Gastroesophageal sphincter (tissue), 4 donors: ENCODE measurements at regions not wholly inside any gene's neighbourhood (a gene's known extent, or its start where the extent isn't known, plus 50 kb on each side); places are given as distances from the start of the nearest gene placed in this dataset.

Source experiments
- ATAC-seq: fragments of 150-250 bp; one replicate; pipeline ENCODE4 v1.9.1; 2016; ENCODE audit warnings: mild to moderate bottlenecking, moderate library complexity
- H3K27ac ChIP-seq, 4 donors: fragments of 200-600 bp; sonication (generic) in 3 of 4; 1 replicate in 3 of 4; 2 replicates in 1 of 4; pipeline ENCODE4 v1.5.1; 2016 to 2019
- H3K27me3 ChIP-seq: fragments of 200-600 bp; sonication (generic); one replicate; pipeline ENCODE4 v1.5.1; 2019
- H3K36me3 ChIP-seq, 2 donors: fragments of 200-600 bp; sonication (generic); one replicate each; pipeline ENCODE4 v1.5.1; 2019; ENCODE audit warnings: control low read depth in 1 of 2
- H3K4me1 ChIP-seq, 3 donors: fragments of 200-600 bp; sonication (generic); 1 replicate in 2 of 3; 2 replicates in 1 of 3; pipeline ENCODE4 v1.5.1; 2016 to 2019; ENCODE audit warnings: control low read depth in 2 of 3
- H3K4me3 ChIP-seq, 2 donors: fragments of 200-600 bp; sonication (generic); one replicate each; pipeline ENCODE4 v1.5.1; 2019; ENCODE audit warnings: mild to moderate bottlenecking in 1 of 2, moderate library complexity in 1 of 2
- H3K9me3 ChIP-seq, 3 donors: fragments of 200-600 bp; sonication (generic); one replicate each; pipeline ENCODE4 v1.5.1; 2017 to 2019; ENCODE audit warnings: control low read depth in 2 of 3
- EP300 ChIP-seq: sonication (generic); formaldehyde crosslinking; IDR thresholded peaks from one replicate; pipeline ENCODE4 v1.6.1; 2017; ENCODE audit warnings: antibody characterized with exemption, mild to moderate bottlenecking
- POLR2A ChIP-seq, 2 donors: fragments of 450-650 bp; IDR thresholded peaks; one replicate each; pipeline ENCODE4 v1.6.1; 2017; ENCODE audit warnings: antibody characterized with exemption in 2 of 2, mild to moderate bottlenecking in 2 of 2, moderate library complexity in 1 of 2
- POLR2AphosphoS5 ChIP-seq: sonication (generic); formaldehyde crosslinking; IDR thresholded peaks from one replicate; pipeline ENCODE4 v1.6.1; 2017; ENCODE audit warnings: antibody characterized with exemption
- WGBS, 2 donors: methylation state at CpG; one replicate each; pipeline ENCODE4 v1.1.5; 2018; ENCODE audit warnings: low coverage in 1 of 2; 5-methylcytosine and 5-hydroxymethylcytosine counted together
- TF ChIP-seq, protein P1 (sequence below), 4 experiments: fragments of 200-600 bp in 2 of 4; fragments of 450-650 bp in 2 of 4; sonication (generic) in 1 of 4; IDR thresholded peaks; one replicate each; pipeline ENCODE4 v1.5.1; 2017 to 2019; ENCODE audit warnings: antibody characterized with exemption in 4 of 4, mild to moderate bottlenecking in 2 of 4, moderate library complexity in 2 of 4

DNA sequence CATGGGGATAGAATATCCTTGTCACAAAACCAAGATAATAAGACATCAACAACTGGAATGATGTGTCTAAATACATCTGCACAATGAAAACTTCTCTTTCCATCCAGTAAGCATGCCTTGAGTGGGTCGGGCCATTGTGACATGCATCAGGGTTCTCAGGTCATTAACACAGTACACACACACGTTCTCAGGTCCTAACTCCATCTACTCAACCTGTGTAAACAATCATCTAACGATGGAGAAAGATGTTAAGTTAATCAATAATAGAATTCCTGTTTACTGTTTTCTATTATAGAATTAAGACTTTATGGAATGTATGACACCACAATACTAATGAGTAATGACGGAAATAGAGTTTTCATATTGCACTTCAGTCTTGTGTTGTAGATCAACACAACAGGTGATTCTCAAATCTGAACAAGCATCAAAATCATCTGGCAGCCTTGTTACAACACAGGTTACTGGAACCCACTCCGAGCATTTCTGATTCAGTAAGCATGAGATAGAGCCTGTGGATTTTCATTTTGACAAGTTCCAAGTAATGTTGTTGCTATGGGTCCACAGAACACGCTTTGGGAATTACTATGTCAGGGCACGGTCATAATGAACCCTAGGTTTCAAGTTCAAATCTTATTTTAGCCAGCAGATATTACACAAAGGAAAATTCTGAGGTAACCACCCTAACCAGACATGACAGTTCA, 315.8 kb upstream of the TEX13C start:
- Histone ChIP-seq H3K4me3 (no peak overlapping the region), H3K9me3 (no peaks in the 10 kb centered on the region), H3K27ac (no peak overlapping the region), H3K36me3 (no peaks in the 10 kb centered on the region), H3K27me3 (no peaks in the 10 kb centered on the region), H3K4me1 (no peaks in the 10 kb centered on the region)
- WGBS, 2 donors: 55 to 90% methylated on average over 2 to 7 of the region's 7 CpGs
- ATAC-seq: no peak
- TF ChIP-seq POLR2A (IDR thresholded peaks at IDR 0.05) (no peak), POLR2AphosphoS5 (no peak), EP300 (no peak)
- TF ChIP-seq, protein P1, sequence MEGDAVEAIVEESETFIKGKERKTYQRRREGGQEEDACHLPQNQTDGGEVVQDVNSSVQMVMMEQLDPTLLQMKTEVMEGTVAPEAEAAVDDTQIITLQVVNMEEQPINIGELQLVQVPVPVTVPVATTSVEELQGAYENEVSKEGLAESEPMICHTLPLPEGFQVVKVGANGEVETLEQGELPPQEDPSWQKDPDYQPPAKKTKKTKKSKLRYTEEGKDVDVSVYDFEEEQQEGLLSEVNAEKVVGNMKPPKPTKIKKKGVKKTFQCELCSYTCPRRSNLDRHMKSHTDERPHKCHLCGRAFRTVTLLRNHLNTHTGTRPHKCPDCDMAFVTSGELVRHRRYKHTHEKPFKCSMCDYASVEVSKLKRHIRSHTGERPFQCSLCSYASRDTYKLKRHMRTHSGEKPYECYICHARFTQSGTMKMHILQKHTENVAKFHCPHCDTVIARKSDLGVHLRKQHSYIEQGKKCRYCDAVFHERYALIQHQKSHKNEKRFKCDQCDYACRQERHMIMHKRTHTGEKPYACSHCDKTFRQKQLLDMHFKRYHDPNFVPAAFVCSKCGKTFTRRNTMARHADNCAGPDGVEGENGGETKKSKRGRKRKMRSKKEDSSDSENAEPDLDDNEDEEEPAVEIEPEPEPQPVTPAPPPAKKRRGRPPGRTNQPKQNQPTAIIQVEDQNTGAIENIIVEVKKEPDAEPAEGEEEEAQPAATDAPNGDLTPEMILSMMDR (IDR thresholded peaks at IDR 0.05): no peak

DNA sequence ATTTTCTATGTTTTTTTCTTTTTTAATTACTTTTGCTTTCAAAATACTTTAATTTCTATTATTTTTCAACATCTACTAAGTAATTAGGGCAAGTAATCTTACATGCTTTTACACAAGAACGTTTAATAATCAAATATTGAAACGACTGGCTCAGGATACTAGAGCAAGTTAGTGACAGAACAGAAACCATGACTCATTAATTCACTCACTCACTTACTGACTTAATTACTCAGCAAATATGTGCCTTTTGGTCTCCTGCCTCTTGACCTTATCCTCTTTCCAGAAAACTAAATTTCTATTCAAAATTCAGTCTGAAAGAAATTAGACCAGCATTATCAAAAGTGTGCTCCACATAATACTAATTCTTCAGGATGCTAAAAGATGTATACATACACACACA, 314.9 kb upstream of the TEX13C start:
- Histone ChIP-seq H3K4me1 (no peaks in the 10 kb centered on the region), H3K27me3 (no peaks in the 10 kb centered on the region), H3K4me3 (no peak overlapping the region), H3K27ac (no peak overlapping the region), H3K36me3 (no peaks in the 10 kb centered on the region), H3K9me3 (no peaks in the 10 kb centered on the region)
- TF ChIP-seq POLR2A (IDR thresholded peaks at IDR 0.05): no peak
- TF ChIP-seq POLR2AphosphoS5: no peak
- no peak for TF ChIP-seq EP300
- TF ChIP-seq, protein P1 (IDR thresholded peaks at IDR 0.05): no peak
- WGBS, 2 donors: 11 to 30% methylated on average over 2 of the region's 2 CpGs
- no peak for ATAC-seq

DNA sequence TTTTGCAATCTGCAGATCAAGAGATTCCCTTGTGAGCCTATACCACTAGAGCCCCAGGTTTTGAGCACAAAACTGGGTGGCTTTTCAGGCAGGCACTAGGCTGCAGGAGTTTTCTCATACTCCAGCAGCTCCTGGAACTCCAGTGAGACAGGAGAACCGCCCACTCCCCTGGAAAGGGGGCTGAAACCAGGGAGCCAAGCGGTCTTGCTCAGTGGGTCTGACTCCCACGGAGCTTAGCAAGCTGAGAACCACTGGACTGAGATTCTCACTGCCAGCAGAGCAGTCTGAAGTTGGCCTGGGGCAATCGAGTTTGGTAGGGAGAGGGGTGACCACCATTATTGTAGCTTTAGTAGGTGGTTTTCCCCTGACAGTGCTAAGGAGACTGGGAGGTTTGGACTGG, 313.8 kb upstream of the TEX13C start:
- H3K36me3 ChIP-seq: no peaks in the 10 kb centered on the region
- no peaks in the 10 kb centered on the region for H3K4me1 ChIP-seq
- H3K27ac ChIP-seq: no peak overlapping the region
- TF ChIP-seq POLR2AphosphoS5 (no peak), EP300 (no peak), POLR2A (IDR thresholded peaks at IDR 0.05) (no peak)
- TF ChIP-seq, protein P1 (IDR thresholded peaks at IDR 0.05): no peak
- no peaks in the 10 kb centered on the region for H3K9me3 ChIP-seq
- ATAC-seq: no peak
- no CpG with 5 or more reads among the region's 4 CpGs for WGBS, 2 donors
- H3K4me3 ChIP-seq: no peak overlapping the region
- no peaks in the 10 kb centered on the region for H3K27me3 ChIP-seq

DNA sequence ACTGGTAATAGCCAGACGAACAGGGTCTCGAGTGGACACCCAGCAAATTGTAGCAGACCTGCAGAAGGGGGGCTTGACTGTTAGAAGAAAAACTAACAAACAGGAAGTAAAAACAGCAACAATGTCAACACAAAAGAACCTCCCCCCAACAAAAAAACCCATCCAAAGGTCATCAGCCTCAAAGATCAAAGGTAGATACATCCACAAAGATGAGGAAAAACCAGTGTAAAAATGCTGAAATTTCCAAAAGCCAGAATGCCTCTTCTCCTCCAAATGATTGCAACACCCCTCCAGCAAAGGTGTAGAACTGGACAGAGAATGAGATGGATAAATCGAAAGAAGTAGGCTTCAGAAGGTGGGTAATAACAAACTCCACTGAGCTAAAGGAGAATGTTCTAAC, 313.0 kb upstream of the TEX13C start:
- Histone ChIP-seq H3K36me3 (no peaks in the 10 kb centered on the region), H3K4me1 (no peaks in the 10 kb centered on the region), H3K27ac (no peak overlapping the region), H3K27me3 (no peaks in the 10 kb centered on the region), H3K9me3 (no peaks in the 10 kb centered on the region), H3K4me3 (no peak overlapping the region)
- WGBS, 2 donors: 80% methylated on average over 1 of the region's 3 CpGs; no CpG with 5 or more reads in 1 of the 2 donors
- TF ChIP-seq, protein P1 (IDR thresholded peaks at IDR 0.05): no peak
- no peak for ATAC-seq

DNA sequence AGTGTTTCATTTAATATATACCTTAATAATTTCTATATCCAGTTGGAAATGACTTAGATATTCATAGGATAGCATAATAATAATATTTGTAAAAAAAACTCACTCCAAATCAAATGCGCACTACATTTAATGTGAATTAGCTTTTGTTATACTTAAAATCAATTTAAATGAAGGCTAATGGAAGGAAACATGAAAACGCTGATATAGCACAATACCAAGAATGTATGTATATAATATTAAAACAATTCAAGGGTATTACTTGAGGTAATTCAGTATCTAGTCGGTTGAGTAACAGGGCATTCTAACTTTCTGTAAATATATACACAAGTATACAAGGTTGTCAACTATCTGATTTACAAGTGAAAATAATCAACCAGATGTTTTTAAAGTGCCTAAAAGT, 307.1 kb upstream of the TEX13C start:
- H3K4me1 ChIP-seq: no peaks in the 10 kb centered on the region
- no peaks in the 10 kb centered on the region for H3K36me3 ChIP-seq
- H3K27me3 ChIP-seq: no peaks in the 10 kb centered on the region
- H3K4me3 ChIP-seq: no peak overlapping the region
- no peak for ATAC-seq
- H3K27ac ChIP-seq: no peak overlapping the region
- no peaks in the 10 kb centered on the region for H3K9me3 ChIP-seq
- WGBS, 2 donors: 88 to 90% methylated on average over 3 of the region's 3 CpGs
- TF ChIP-seq POLR2A (IDR thresholded peaks at IDR 0.05) (no peak), POLR2AphosphoS5 (no peak), EP300 (no peak)
- TF ChIP-seq, protein P1 (IDR thresholded peaks at IDR 0.05): no peak
